ENCODE measurements at regions not wholly inside any gene's neighbourhood (a gene's known extent, or its start where the extent isn't known, plus 50 kb on each side); places are given as distances from the start of the nearest gene placed in this dataset.

DNA sequence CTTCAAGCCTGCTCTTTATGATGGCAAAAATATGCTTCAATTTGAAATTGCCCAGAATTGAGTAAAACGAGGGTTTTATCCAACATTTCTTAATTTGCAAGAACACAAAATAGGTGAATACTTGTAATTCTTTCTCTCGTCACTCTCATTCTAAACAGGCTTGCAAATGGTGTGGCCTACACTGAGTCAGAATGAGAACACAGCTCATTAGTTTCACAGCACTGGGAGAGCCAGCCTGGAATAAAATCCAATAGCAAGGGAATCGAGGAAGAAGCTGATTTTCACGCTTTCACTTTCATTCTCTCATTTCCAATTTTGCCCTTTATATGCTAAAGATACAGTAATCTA, 537.5 kb downstream of the LTN1 start:
- TF ChIP-seq, protein P1, sequence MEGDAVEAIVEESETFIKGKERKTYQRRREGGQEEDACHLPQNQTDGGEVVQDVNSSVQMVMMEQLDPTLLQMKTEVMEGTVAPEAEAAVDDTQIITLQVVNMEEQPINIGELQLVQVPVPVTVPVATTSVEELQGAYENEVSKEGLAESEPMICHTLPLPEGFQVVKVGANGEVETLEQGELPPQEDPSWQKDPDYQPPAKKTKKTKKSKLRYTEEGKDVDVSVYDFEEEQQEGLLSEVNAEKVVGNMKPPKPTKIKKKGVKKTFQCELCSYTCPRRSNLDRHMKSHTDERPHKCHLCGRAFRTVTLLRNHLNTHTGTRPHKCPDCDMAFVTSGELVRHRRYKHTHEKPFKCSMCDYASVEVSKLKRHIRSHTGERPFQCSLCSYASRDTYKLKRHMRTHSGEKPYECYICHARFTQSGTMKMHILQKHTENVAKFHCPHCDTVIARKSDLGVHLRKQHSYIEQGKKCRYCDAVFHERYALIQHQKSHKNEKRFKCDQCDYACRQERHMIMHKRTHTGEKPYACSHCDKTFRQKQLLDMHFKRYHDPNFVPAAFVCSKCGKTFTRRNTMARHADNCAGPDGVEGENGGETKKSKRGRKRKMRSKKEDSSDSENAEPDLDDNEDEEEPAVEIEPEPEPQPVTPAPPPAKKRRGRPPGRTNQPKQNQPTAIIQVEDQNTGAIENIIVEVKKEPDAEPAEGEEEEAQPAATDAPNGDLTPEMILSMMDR (IDR thresholded peaks at IDR 0.05; ENCODE audit: low read depth, low read length, poor library complexity, severe bottlenecking), result no peak
- no peak for TF ChIP-seq EZH2phosphoT487 (IDR thresholded peaks at IDR 0.05; ENCODE audit: borderline replicate concordance, low read length)
